ENCODE measurements at regions not wholly inside any gene's neighbourhood (a gene's known extent, or its start where the extent isn't known, plus 50 kb on each side); places are given as distances from the start of the nearest gene placed in this dataset.

DNA sequence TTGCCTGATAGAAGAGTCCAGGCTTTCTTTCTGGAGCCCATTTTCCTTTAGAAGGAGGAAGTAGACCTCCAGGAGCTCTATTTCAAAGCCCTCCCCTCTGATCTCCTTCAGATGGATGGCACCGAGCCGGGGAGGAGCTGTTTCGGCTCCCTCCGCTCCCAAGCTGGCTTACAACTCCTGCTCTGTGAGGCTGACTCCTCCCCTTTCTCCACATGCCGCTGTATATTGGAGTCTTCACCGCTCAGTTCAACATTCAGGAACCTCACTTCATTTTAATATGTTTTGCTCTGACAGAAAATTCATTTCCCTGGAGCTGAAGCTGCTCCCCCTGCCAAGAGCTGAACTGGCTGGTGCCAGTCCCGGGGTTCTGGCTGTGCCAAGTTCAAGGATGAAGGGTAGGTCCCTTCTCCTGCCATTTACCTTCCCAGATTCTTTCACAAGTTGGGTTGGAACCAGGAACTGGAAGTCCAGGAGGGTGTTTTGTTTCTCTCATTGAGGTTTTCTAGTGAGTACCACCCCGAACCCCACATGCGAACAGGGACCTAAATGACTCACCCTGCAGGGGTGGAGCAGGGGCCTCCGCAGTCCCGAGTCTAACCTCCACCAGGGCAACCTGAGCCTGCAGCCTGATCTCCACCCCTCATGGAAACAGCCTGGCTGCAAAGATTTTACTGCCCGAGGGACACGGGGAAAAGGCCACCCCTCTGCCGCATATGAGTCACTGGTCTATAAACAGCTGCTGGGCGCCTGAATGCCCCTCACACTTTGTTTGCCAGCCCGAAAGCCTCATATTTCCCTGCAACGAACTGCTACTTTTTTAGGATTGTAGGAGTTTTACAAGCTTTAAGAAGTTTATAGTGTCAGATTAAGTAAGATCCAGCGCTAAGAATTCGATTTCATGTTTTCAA is 68.6 kb upstream of the FOXA2 start:
- no peak for DNase-seq

DNA sequence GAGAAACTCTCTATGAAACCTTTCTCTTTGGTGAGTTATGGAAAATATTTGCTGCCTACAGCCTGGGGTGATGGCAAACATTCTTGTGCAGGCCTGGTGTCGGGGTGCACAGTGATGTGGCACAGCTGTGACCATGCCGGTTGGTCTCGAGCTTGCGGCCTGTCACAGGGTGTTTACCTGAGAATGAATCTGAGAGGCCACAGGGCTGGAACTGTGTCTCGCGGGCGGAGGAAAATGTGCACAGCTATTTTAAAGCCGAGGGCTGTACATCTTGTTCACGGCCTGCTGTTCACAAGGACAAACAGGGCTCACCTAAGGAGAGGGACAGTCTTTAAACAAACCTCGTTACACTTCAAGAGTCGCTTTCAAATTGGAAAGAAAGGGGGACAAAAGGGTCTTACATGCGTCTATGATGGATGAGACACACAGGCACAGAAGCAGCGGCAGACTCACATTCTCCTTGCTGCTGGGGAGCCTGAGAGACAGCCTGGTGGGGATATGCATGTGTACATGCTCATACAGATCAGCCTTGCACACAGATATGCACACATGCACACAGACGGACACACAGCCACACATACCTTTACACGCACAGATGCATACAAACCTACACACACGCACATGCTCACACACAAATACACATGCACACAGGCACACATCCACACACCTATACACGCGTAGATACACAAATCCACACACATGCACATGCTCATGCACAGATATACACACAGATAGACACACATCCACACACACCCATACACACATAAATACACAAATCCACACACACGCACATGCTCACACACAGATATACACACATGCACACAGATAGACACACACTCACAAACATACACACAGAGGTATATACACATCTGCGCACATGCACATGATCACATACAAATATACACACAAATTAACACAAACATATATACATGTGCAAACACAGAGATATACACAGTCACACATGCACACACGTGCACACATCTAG is 69.6 kb upstream of the FOXA2 start:
- no peak for DNase-seq

DNA sequence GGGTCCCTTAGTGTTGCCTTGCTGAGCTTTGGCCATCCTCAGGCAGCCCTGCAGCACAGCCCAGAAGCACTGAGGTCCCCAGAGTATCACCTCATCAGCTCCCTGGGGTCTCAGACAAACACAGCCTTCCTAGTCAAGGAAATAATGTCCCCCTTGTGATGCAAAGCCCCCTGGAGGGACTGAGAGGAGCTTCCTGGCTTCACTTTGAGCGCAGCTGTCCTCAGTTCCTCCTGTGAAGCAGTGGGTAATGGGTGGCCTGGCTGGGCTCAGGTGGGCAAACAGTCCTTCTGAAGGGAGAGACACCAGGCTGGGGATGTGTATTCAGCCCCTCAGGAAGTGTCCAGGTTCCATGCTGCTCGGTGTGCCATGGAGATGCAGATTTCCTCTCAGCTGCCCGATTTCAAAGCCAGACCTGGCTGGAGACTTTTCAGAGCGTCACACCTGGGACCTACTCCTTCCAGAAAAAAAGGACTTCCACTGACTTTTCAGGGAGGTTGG is 79.2 kb upstream of the FOXA2 start:
- peak in 2 of 3 experiments; percentile 12 to 46 for DNase-seq

DNA sequence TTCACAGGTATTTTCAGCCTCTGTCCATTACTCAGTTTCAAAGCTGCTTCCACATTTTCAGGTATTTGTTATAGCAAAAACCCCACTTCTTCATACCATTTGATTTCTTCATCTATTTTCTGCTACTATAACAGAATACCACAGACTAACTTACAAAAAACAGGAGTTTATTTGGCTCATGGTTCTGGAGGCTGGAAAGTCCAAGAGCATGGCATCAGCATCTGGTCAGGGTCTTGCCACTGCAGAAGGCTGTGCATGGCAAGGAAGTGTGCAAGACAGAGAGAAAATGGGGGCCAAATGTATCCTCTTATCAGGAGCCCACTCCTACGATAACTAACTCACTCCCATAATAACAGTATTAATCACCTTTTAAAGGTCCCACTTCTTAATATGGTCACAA is 82.8 kb upstream of the FOXA2 start:
- DNase-seq, result no peak

DNA sequence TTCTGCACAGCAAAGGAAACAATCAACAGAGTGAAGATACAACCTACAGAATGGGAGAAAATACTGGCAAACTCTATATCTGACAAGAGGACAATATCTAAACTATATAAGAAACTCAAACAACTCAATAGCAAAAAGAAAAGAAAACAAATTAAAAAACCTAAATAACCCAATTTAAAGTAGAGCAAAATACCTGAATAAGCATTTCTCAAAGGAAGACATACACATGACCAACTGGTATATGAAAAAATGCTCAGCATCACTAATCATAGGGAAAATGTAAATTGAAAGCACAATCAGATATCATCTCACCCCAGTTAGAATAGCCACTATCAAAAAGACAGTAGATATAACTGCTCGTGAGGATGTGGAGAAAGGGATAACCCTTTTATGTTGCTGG is 87.8 kb upstream of the FOXA2 start:
- DNase-seq, result no peak

DNA sequence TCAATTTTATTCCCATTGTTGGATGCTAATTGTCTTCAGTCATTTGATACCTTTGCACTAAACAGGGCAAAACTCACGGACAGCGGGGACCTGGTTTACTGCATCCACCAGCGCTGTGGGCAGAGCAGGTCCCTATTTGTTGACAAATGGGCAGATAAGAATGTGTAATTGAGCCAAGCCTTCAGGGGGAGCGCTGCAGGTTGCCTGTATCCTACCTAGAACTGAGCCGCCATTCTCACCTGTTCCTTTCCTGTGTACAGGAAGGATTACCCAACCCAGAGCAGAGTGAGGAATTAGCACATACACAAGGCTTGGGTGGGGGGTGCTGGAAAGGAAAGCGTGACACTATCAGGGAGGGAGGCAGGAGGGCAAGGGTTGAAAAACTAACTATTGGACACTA is 89.1 kb upstream of the FOXA2 start:
- DNase-seq, result no peak

DNA sequence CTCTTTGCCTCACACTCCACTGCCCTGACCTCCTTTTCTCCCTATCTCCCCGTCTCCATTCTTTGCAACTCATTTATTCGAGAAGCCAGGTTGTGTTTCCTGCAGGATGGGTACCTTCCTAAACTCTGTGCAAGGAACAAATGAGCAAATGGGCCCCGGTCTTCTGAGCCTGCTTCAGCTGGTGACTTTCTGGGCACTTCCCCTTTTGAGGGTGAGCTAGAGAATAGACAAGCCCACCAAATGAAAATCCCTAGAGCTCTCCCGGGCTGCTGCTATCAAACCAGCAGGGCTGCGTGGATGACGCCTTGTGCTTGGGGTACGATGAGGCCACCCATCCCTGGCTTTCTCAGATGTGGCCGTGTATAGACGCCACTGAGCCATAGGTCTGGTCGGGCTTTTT is 91.0 kb upstream of the FOXA2 start:
- DNase-seq, result no peak

DNA sequence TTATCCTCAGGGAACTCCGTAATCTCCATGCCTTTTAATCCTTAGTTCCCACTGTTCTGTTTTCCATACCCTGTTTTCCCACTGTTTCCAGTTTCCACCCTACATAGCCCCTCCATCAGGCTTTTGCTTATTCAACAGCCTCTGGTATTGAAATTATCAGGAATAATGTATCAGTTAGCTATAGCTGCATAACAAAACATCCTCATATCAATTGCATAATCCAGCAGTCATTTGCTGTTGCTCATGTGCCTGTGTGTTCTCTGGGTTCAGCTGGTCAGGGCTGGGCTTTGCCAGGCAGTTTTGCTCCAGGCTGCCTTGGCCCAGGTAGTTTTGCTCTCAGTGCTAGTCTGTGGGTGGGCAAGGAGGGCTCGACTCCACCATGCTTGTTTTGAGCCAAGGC is 94.3 kb upstream of the FOXA2 start:
- DNase-seq, result no peak

DNA sequence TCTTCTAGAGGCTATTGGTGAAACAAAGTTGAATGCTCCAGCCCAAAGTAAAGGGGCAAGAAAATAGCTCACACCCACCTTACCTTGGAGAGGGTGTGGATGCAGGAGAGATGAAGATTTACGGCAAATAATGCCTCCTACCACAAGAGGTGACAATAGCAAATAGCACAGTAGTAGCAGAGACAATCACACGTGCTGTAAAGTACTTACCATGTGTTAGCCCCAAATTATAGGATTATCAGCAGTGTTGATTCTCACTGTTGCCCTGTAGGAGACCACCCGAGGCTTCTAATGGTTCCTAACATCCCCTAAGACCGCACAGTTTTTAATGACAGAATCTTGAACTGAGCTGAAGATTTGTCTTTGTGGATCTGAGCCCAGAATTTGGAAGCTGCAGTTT is 94.8 kb upstream of the FOXA2 start:
- DNase-seq, result no peak

DNA sequence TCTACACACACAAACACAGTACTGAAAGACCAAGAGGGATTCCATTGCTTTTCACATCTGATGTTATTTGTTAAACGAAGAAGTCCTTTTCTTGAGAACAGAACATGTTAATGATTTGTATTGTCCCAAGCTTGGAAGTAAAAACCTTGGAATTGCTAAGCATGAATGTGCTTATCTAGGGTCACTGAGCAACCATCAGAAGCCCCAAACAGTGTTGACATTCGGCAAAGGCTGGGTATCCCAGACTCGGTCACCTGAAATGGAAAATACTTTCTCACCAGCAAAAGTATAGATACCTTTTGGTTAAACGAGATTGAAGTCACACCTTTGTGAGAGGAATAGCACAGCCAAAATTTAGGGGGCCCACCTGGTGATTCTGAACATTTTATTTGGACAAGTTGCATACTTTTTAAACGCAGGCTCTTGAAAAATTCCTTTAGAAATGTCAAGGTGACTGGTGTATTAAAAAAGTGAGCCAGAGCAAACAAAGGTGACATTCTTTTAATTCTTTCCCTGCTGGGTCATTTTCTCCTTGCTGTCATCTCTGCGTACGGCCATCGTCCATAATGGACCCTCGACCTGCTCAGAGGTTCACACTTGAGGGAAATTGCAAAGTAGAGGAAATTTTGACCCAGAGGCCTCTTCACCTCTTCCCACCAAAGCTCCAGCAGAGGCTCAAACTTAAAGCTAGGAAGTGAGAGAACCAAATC is 95.8 kb upstream of the FOXA2 start:
- DNase-seq, result no peak

DNA sequence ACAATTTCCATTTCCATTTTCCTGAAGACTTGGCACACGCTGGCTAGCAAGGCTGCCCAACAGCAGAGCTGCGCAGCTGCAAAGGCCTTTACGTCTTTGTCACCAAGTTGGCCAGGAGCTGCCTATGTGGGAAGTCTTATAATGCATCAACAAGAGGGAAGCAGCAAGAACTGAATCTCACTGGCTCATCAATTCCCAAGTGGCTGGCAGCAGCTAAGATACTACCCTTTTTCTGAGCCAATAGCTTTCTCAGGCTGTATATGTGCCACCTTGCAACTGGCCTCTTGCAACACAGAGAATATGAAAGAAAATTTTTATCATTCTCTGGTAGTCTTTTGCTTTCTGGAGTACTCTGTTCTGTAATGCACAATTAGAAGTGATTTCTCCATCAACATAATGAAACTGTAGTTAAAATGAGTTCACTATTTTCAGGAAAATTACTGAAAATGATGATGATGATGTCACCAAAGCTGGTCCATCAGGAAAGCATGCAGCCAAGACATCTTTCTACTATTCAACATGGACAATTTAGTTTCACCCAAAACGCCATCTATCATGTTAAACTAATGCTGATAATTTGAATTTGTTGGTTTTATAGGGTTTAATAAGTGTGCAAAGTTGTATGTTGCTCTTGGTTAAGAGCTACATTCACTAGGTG is 97.3 kb upstream of the FOXA2 start:
- DNase-seq, result peak in 1 of 3 experiments; percentile 8

DNA sequence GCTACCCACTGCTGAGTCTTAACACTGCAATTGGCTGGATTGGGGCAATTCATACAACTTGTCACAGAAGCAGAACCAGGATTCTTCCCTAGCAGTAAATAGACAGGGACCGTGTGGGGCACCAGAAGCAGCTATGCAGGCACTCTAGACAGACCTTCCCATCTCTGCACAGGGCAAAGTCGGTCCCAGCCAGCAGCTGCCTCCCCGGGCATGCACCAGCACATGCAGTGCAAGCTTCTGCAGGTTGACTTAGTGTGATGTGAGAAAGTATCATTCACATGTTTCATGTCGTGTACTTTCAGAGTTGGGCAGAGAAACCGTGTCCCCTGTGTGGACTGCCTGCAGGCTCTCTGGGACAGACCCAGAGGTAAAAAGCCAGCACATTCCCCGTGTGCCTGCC is 98.0 kb upstream of the FOXA2 start:
- no peak for DNase-seq

DNA sequence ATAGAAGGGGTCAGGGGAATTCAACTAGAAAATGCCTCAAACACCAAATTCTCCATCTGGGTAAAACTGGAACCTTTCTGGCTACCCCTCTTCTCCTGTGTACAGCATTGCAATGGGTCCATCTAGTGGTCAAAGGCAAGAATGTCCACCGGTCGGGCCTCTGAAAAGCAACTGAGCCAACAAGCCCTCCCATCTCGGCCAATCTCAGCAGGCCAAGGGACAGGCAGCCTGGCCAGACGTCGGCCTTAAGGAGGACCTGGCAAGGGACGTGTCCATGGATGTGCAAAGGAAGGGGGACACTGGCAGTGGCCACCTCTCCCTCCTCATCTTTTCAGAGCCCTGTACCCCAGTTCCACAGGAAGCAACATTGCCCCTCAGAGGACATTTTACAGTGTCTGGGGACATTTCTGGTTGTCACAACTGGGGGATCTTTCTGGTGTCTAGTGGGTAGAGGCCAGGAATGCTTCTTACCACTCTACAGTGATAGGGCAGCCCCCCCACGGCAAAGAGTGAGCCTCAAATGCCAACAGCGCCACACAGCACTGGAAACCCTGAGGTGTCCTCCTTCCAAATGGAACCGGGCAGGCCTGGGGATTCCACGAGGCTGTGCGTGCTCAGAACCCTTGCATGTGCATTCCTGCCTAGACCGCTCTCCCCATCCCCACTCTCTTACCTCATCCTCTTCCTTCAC is 99.8 kb upstream of the FOXA2 start:
- DNase-seq, result peak; percentile 56 to 93 (median 76)

DNA sequence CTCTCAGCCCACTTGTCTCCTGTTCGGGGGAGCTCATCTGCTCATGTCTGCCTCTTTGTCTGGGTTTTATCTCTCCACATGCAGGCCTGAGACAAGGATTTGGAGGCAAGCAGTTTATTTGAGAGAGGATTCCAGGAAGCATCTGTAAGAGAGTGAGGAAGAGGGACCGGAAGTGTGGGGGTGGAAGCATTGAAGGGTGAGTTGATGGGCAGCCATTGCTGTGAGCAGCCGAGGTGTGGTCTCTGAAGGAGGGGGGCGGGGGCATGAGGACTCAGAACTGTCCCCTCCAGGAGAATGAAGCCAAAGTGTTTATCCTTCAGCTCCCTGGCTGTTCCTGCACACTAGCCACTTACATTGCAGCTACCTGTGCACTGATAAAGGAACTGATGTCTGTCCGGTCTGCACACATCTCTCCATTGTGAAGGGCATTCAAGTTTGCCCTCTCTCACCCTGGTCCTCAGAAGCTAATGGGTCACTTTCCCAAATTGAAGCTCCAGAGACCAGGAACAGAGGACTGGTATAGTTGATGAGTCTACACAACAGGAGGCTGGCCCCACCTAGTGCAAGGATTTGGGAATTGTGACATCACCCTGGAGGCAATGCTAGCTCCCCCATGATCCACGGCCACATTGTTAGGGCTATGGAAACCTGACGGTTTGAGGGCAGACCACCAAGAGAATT is 100.5 kb upstream of the FOXA2 start:
- peak in 2 of 3 experiments; percentile 38 to 65 for DNase-seq

DNA sequence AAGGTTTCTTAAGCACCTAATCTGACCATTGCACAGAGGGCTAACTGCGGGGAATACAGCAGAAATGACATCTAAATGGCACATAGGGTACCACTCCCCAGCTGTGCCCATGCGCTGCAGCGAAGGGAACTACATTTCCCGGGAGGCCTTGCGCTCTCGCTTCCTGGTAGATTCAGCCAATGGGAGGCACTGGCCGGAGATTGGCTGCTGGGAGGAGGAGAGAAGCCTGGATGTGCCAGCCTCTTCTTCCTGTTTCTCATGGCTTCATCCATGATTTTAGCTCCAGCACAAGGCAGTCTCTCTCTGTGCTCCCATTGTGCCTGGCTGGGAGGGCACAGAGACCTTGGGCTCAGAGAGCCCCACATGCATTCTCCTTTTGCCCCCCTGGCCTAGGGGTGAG is 101.7 kb upstream of the FOXA2 start:
- DNase-seq, result peak; percentile 22 to 68 (median 55)

DNA sequence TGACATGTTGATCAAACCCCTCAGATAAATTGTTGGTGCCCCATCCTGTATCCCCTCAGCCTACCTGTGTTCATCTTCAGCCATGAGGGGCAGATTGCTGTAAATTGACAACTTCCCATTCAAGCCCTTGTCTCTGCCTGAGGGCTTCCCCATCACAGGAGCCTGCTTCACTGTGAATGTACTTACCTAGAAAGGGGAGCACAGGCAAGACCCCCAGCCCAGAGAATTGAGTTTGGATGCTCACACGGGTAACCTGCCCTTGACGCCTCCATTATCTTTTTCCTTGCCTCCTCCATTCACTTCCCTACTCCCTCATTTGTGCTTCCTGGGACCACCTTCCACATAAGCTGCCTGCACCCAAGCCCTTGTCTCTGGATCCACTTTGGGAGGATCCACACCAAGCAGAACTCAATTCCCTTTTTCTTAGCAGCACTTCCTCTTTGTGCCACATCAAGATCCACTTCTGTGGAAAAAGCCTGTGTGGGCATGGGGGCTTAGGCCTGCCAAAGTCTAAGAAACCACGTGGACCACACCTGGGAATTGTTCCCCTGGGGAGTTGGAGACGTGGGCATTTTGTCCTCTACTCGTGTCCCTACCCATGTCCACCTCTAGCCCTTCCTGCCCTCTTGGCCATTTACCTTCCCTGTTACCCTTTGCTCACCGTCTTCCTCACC is 103.4 kb upstream of the FOXA2 start:
- DNase-seq, result no peak

DNA sequence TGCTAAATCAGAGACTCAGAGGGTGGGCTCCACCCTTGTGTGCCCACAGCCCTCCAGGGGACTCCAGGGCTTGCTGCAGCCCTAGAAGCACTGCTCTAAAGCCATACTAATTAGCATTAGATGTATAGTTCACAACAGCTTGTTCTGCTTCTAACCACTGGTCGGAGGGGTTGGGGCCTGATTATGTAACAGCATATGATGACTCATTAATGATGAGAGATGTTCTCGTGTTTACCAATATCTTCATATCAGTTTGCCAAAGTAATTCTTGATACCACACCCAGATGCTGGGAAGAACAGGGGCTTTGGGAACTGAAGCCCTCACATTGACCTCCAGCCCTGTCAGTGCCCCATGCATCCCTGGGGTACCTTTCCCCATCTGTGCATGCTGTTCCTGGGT is 104.1 kb upstream of the FOXA2 start:
- DNase-seq, result no peak

DNA sequence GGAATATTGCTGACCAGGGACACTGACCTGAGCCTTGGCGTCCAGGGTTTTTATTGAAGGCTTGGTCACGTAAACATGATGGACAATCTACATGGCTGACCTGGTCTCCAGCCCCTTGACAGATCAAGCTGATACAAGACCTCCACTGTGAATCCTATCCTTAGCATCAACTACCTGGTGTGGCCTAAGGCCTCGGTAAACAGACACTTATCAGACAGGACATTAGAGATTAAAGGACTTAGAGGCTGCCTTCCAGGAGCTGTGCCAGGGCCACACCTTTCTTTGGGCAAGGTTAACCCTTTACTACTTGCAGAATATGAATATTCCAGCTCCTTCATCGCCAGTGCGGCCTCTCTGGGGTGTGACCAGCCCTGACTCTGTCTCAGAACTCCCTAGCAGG is 104.9 kb upstream of the FOXA2 start:
- no peak for DNase-seq

DNA sequence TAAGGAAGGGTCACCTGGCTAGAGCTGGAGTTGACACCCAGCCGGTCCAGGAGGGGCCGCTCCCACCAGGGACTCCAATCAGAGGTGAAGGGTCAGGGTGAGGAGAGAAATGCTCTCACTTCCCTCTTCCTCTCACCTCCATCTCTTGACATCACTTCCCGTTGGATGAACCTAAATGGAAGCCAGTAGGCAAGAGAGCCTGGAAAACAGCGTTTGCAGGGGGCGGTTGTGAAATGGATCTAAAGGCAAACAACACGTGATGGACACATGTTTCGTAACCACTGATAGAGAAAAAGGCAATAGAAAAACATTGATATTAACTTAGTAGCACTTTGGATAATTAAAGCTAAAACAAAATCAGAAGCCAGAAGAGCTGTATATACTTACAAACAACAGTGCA is 105.6 kb upstream of the FOXA2 start:
- no peak for DNase-seq

DNA sequence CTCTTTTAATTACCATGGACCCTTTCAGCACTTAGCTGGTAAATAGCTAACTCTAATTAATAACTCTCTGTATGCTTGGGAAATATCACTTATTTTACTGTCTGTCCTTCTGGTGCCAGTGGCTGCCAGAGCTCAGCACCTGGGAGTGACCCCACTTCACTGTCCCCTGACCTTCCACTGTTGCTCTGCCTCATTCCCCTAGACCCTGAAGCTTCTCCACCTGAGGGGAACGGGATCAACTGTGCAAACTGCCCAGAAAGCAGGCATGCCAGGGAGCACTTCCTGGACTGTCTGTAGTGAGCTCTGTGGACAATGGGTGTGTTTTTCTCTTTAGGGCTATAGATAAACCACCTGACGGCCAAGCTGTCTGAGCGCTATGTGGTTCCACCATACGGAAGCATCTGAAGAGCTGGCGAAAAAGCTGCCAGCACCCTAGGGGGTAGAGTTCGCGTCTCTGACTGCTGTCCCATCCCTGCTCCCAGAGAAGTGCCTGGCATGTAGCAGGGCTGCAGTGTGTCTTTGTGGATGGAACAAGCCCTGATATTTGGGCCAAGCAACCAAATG is 106.3 kb upstream of the FOXA2 start:
- DNase-seq, result no peak
